Activated CD8-positive, alpha-beta T cell treated with anti-CD3 and anti-CD28 coated beads for 36 hours (primary cell): ENCODE measurements at regions not wholly inside any gene's neighbourhood (a gene's known extent, or its start where the extent isn't known, plus 50 kb on each side); places are given as distances from the start of the nearest gene placed in this dataset.
"Not testable (repeated sequence)": the region's sequence is repeated elsewhere in the genome, so short reads cannot be mapped to it uniquely, and the experiment has no call there.

Source experiments
- ATAC-seq: fragments of 200-7000 bp; cut with Tn5 transposase; one replicate; pipeline ENCODE4 v1.10.0; 2021; ENCODE audit warnings: mild to moderate bottlenecking, moderate library complexity
- CTCF ChIA-PET: fragments of 350-600 bp; sonication (Branson Sonifier 250); formaldehyde crosslinking; loops from one replicate; lab custom pipeline; 2021; ENCODE audit warnings: antibody characterized with exemption; lab: Charles Lee
- POLR2A ChIA-PET: fragments of 350-600 bp; sonication (Branson Sonifier 250); formaldehyde crosslinking; loops from one replicate; lab custom pipeline; 2021; ENCODE audit warnings: antibody characterized with exemption; lab: Charles Lee
- DNase-seq: peaks from one replicate; pipeline ENCODE4 v3.0.0-alpha.2; 2020
- H3K27ac Mint-ChIP-seq: one replicate; pipeline ENCODE4 v1.8.0; 2021; ENCODE audit warnings: mild to moderate bottlenecking, mixed read lengths
- H3K27me3 Mint-ChIP-seq: one replicate; pipeline ENCODE4 v1.8.0; 2021; ENCODE audit warnings: mixed read lengths
- H3K36me3 Mint-ChIP-seq: one replicate; pipeline ENCODE4 v1.8.0; 2021; ENCODE audit warnings: low read depth, mixed read lengths
- H3K4me1 Mint-ChIP-seq: one replicate; pipeline ENCODE4 v1.8.0; 2021; ENCODE audit warnings: low read depth, mixed read lengths
- H3K4me3 Mint-ChIP-seq: one replicate; pipeline ENCODE4 v1.8.0; 2021; ENCODE audit warnings: mild to moderate bottlenecking, moderate library complexity, mixed read lengths
- H3K9me3 Mint-ChIP-seq: one replicate; pipeline ENCODE4 v1.8.0; 2021; ENCODE audit warnings: mixed read lengths
- CTCF ChIP-seq: fragments of 200-600 bp; IDR thresholded peaks from one replicate; pipeline ENCODE4 v1.8.0; 2022; ENCODE audit warnings: antibody characterized with exemption, mild to moderate bottlenecking
- intact Hi-C: fragments of 100-400 bp; cut with micrococcal nuclease; formaldehyde crosslinking; loops from one replicate; pipeline ENCODE4 v1.10.0; 2022

- TF ChIP-seq CTCF = no peak
- Mint-ChIP-seq H3K27ac (no peak overlapping the region), H3K4me3 (no peak overlapping the region), H3K27me3 (peaks cover 14% of the 10 kb centered on the region), H3K36me3 (no peaks in the 10 kb centered on the region), H3K4me1 (peaks cover 4% of the 10 kb centered on the region), H3K9me3 (no peaks in the 10 kb centered on the region)
- DNase-seq (no peak), ATAC-seq (no peak)
- ChIA-PET POLR2A (no interaction called here), CTCF (no interaction called here)
- intact Hi-C loops = no loop called here
Measured at GRCh38 chr6:22153384-22154158, 143.3 kb downstream of the PRL start.

GRCh38 chr6:22155551-22155950, 141.3 kb downstream of the PRL start:
- CTCF ChIA-PET = no interaction called here

GRCh38 chr6:22157233-22157632, 139.6 kb downstream of the PRL start:
- CTCF ChIA-PET = no interaction called here

More at GRCh38 chr6:22155551-22155950, 141.3 kb downstream of the PRL start:
- H3K27ac Mint-ChIP-seq = no peak overlapping the region
- no peak overlapping the region for H3K4me3 Mint-ChIP-seq
- no peaks in the 10 kb centered on the region for H3K9me3 Mint-ChIP-seq
- POLR2A ChIA-PET = no interaction called here
- DNase-seq (no peak), ATAC-seq (no peak)
- peaks cover 3% of the 10 kb centered on the region for H3K27me3 Mint-ChIP-seq
- no peaks in the 10 kb centered on the region for H3K36me3 Mint-ChIP-seq
- intact Hi-C loops = no loop called here
- no peaks in the 10 kb centered on the region for H3K4me1 Mint-ChIP-seq
- no peak for TF ChIP-seq CTCF

GRCh38 chr6:22164236-22164635, 132.6 kb downstream of the PRL start:
- Mint-ChIP-seq H3K9me3 (no peaks in the 10 kb centered on the region), H3K4me1 (no peaks in the 10 kb centered on the region), H3K27ac (no peak overlapping the region), H3K27me3 (no peaks in the 10 kb centered on the region), H3K4me3 (no peak overlapping the region), H3K36me3 (no peaks in the 10 kb centered on the region)
- no peak for TF ChIP-seq CTCF
- no peak for ATAC-seq
- intact Hi-C loops = no loop called here
- ChIA-PET POLR2A (no interaction called here), CTCF (no interaction called here)
- DNase-seq = no peak

More at GRCh38 chr6:22157233-22157632, 139.6 kb downstream of the PRL start:
- Mint-ChIP-seq H3K9me3 (no peaks in the 10 kb centered on the region), H3K36me3 (no peaks in the 10 kb centered on the region), H3K27me3 (peaks cover 3% of the 10 kb centered on the region), H3K4me1 (no peaks in the 10 kb centered on the region), H3K4me3 (no peak overlapping the region), H3K27ac (no peak overlapping the region)
- no peak for TF ChIP-seq CTCF
- intact Hi-C loops = no loop called here
- POLR2A ChIA-PET = no interaction called here
- DNase-seq = no peak
- no peak for ATAC-seq

- POLR2A ChIA-PET, ATAC-seq, CTCF ChIA-PET, DNase-seq, H3K36me3 Mint-ChIP-seq, H3K27me3 Mint-ChIP-seq, H3K27ac Mint-ChIP-seq, intact Hi-C loops, H3K4me3 Mint-ChIP-seq, H3K4me1 Mint-ChIP-seq: not testable (repeated sequence)
- peaks cover 20% of the 10 kb centered on the region for H3K9me3 Mint-ChIP-seq
Measured at GRCh38 chr6:22171006-22171405, 125.8 kb downstream of the PRL start.

- peaks cover 20% of the 10 kb centered on the region for H3K9me3 Mint-ChIP-seq
- intact Hi-C loops, DNase-seq, POLR2A ChIA-PET, H3K4me3 Mint-ChIP-seq, H3K27ac Mint-ChIP-seq, H3K36me3 Mint-ChIP-seq, ATAC-seq, CTCF ChIA-PET, H3K27me3 Mint-ChIP-seq, H3K4me1 Mint-ChIP-seq: not testable (repeated sequence)
Measured at GRCh38 chr6:22171885-22172284, 125.0 kb downstream of the PRL start.
